Stomach (tissue), 4 donors: ENCODE measurements at regions not wholly inside any gene's neighbourhood (a gene's known extent, or its start where the extent isn't known, plus 50 kb on each side); places are given as distances from the start of the nearest gene placed in this dataset.

Source experiments
- CTCF ChIP-seq, 7 experiments: fragments of 450-650 bp in 4 of 7; fragments of 200-600 bp in 3 of 7; sonication (generic) in 3 of 7; IDR thresholded peaks; one replicate each; pipeline ENCODE4 v1.5.1; 2016 to 2019; ENCODE audit warnings: antibody characterized with exemption in 7 of 7, control low read depth in 2 of 7, mild to moderate bottlenecking in 1 of 7
- POLR2A ChIP-seq, 4 donors: fragments of 450-650 bp; IDR thresholded peaks; one replicate each; pipeline ENCODE4 v1.6.1; 2016; ENCODE audit warnings: antibody characterized with exemption in 4 of 4, control low read depth in 2 of 4, mild to moderate bottlenecking in 1 of 4, moderate library complexity in 1 of 4

- TF ChIP-seq POLR2A (IDR thresholded peaks at IDR 0.05) (no peak), CTCF (IDR thresholded peaks at IDR 0.05) (no peak)
These were observed 117.9 kb upstream of the AGR3 start for GRCh38 chr7:16999541-17000267.
